ENCODE measurements at regions not wholly inside any gene's neighbourhood (a gene's known extent, or its start where the extent isn't known, plus 50 kb on each side); places are given as distances from the start of the nearest gene placed in this dataset.

- POLR2A ChIA-PET: no interaction called here
- H3K9ac ChIP-seq (replicated peaks; ENCODE audit: extremely low read depth, insufficient read depth, low read length): no peak overlapping the region
- H3K27ac ChIP-seq (ENCODE audit: insufficient read depth, low read depth, low read length): no peak overlapping the region
- DNase-seq (ENCODE audit: low read depth, low spot score) (no peak), FAIRE-seq (no peak)
- H3K4me2 ChIP-seq (ENCODE audit: insufficient read depth, low read length): no peak overlapping the region
- no peaks in the 10 kb centered on the region for H3K36me3 ChIP-seq (ENCODE audit: control insufficient read depth in 2 of 2, extremely low read depth in 1 of 2, insufficient read depth in 2 of 2, low read length in 2 of 2)
- no peak overlapping the region for H2AFZ ChIP-seq (ENCODE audit: low read depth, low read length)
- H4K20me1 ChIP-seq (replicated peaks; ENCODE audit: control insufficient read depth, extremely low read depth, insufficient read depth, low read length): no peaks in the 10 kb centered on the region
- no TSS peak for BruUV-seq (replicated peaks)
- peaks cover 3% of the 10 kb centered on the region for H3K4me1 ChIP-seq (ENCODE audit: control insufficient read depth, extremely low read depth, insufficient read depth, low read length)
- no peaks in the 10 kb centered on the region for H3K9me1 ChIP-seq (replicated peaks; ENCODE audit: control insufficient read depth, extremely low read depth, insufficient read depth, low read length)
- CTCF ChIA-PET: no interaction called here
- H3K9me3 ChIP-seq (replicated peaks; ENCODE audit: control insufficient read depth, insufficient read depth, low read length): no peaks in the 10 kb centered on the region
- TF ChIP-seq MYC (IDR thresholded peaks at IDR 0.05; ENCODE audit: low read depth, low read length): no peak
- TF ChIP-seq GATA2 (IDR thresholded peaks at IDR 0.05; ENCODE audit: insufficient read depth, insufficient read length, low read depth, low read length): no peak
- TF ChIP-seq FOS (IDR thresholded peaks at IDR 0.05; ENCODE audit: borderline replicate concordance, insufficient read depth, low read length): no peak
- TF ChIP-seq POLR2A (IDR thresholded peaks at IDR 0.05; ENCODE audit: low read depth, low read length): no peak
- no peak for TF ChIP-seq CTCF (IDR thresholded peaks at IDR 0.05; ENCODE audit: extremely low read depth in 1 of 2, insufficient read depth in 1 of 2, low read depth in 1 of 2, low read length in 2 of 2)
- TF ChIP-seq JUN (IDR thresholded peaks at IDR 0.05; ENCODE audit: borderline replicate concordance, insufficient read depth, insufficient read length, low read depth): no peak
- TF ChIP-seq POLR2AphosphoS5 (IDR thresholded peaks at IDR 0.05; ENCODE audit: insufficient read depth, low read depth, low read length): no peak
- TF ChIP-seq EZH2 (IDR thresholded peaks at IDR 0.05; ENCODE audit: borderline replicate concordance, low read depth, low read length, severe bottlenecking): no peak
- no peak for TF ChIP-seq MAX (IDR thresholded peaks at IDR 0.05; ENCODE audit: insufficient read depth, insufficient read length)
- intact Hi-C loops (cut with micrococcal nuclease) (no loop called here), dilution Hi-C loops (cut with MboI; ENCODE audit: extremely low pct_ligation_motif_present, low sequenced_read_pairs) (no loop called here)
- no peaks in the 10 kb centered on the region for H3K79me2 ChIP-seq (ENCODE audit: control insufficient read depth, insufficient read depth, low read length)
- no peak overlapping the region for H3K4me3 ChIP-seq (replicated peaks in 1 of 3; ENCODE audit: insufficient read depth in 1 of 3, low read depth in 1 of 3, low read length in 3 of 3)
- H3K27me3 ChIP-seq (ENCODE audit: control insufficient read depth in 2 of 2, insufficient read depth in 2 of 2, low read length in 2 of 2): no peaks in the 10 kb centered on the region
Measured at GRCh38 chr6:22204153-22204552, 92.7 kb downstream of the PRL start.

Measured in endothelial cell of umbilical vein (primary cell).